Endothelial cell of umbilical vein (primary cell): ENCODE measurements at regions not wholly inside any gene's neighbourhood (a gene's known extent, or its start where the extent isn't known, plus 50 kb on each side); places are given as distances from the start of the nearest gene placed in this dataset.

Experiments
- BruUV-seq: library from RNA; stranded (reverse); fragments of 400-500 nt; replicated peaks from 2 replicates; lab custom pipeline; 2021; lab: Mats Ljungman, UMichigan
- CTCF ChIA-PET: fragments of 300-600, 350-600 bp; sonication (Branson Sonifier 250); formaldehyde crosslinking; loops from one replicate; lab custom pipeline; 2021; ENCODE audit warnings: antibody characterized with exemption, inconsistent platforms; lab: Charles Lee
- POLR2A ChIA-PET: fragments of 300-600, 350-600 bp; sonication (Branson Sonifier 250); formaldehyde crosslinking; loops from one replicate; lab custom pipeline; 2021; ENCODE audit warnings: antibody characterized with exemption, inconsistent platforms; lab: Charles Lee
- DNase-seq: peaks from one replicate; pipeline ENCODE4 v3.0.0-alpha.2; 2011; ENCODE audit warnings: low read depth, low spot score
- FAIRE-seq: peaks from 2 replicates; lab custom pipeline; 2011; peaks lifted over from hg19 to GRCh38; lab: Jason Lieb, UNC
- H2AFZ ChIP-seq: 2 replicates; pipeline ENCODE4 v1.6.0; 2012; ENCODE audit warnings: low read depth, low read length, control low read depth, inconsistent platforms
- H3K27ac ChIP-seq: 2 replicates; pipeline ENCODE4 v1.5.1; 2011; ENCODE audit warnings: low read depth, mild to moderate bottlenecking, control low read depth, low read length, moderate library complexity; ENCODE audit not compliant: insufficient read depth
- H3K27me3 ChIP-seq, 2 experiments: 2 replicates each; pipeline versions ENCODE4 v1.6.0 to v1.6.1; 2011; ENCODE audit warnings: low read length in 2 of 2, mixed read lengths in 1 of 2; ENCODE audit not compliant: control insufficient read depth in 2 of 2, insufficient read depth in 2 of 2
- H3K36me3 ChIP-seq, 2 experiments: 2 replicates in 1 of 2; 3 replicates in 1 of 2; pipeline ENCODE4 v1.5.1; 2011; ENCODE audit warnings: low read length in 2 of 2, mild to moderate bottlenecking in 1 of 2, moderate library complexity in 1 of 2; ENCODE audit not compliant: control insufficient read depth in 2 of 2, insufficient read depth in 2 of 2; ENCODE audit errors: extremely low read depth in 1 of 2
- H3K4me1 ChIP-seq: 3 replicates; pipeline ENCODE4 v1.5.1; 2011; ENCODE audit warnings: mild to moderate bottlenecking, low read length; ENCODE audit not compliant: control insufficient read depth, insufficient read depth; ENCODE audit errors: extremely low read depth
- H3K4me2 ChIP-seq: 2 replicates; pipeline ENCODE4 v1.6.1; 2011; ENCODE audit warnings: low read length, control low read depth, mixed read lengths; ENCODE audit not compliant: insufficient read depth
- H3K4me3 ChIP-seq, 3 experiments: fragments of 200-600 bp in 1 of 3; sonication (generic), shearing (Covaris generic) in 1 of 3; replicated peaks in 1 of 3; 2 replicates each; pipeline ENCODE4 v1.5.1; 2011 to 2016; ENCODE audit warnings: control low read depth in 3 of 3, low read length in 3 of 3, mild to moderate bottlenecking in 2 of 3, inconsistent platforms in 1 of 3, low read depth in 1 of 3, moderate library complexity in 1 of 3; ENCODE audit not compliant: insufficient read depth in 1 of 3
- H3K79me2 ChIP-seq: 2 replicates; pipeline ENCODE4 v1.6.0; 2012; ENCODE audit warnings: low read length, inconsistent platforms; ENCODE audit not compliant: control insufficient read depth, insufficient read depth
- H3K9ac ChIP-seq: replicated peaks from 2 replicates; pipeline ENCODE3; 2011; ENCODE audit warnings: low read length, control low read depth; ENCODE audit not compliant: insufficient read depth; ENCODE audit errors: extremely low read depth
- H3K9me1 ChIP-seq: replicated peaks from 3 replicates; pipeline ENCODE4 v1.6.0; 2011; ENCODE audit warnings: mild to moderate bottlenecking, low read length; ENCODE audit not compliant: control insufficient read depth, insufficient read depth; ENCODE audit errors: extremely low read depth
- H3K9me3 ChIP-seq: replicated peaks from 2 replicates; pipeline ENCODE4 v1.5.1; 2012; ENCODE audit warnings: low read length, inconsistent platforms; ENCODE audit not compliant: control insufficient read depth, insufficient read depth
- H4K20me1 ChIP-seq: replicated peaks from 2 replicates; pipeline ENCODE3; 2011; ENCODE audit warnings: mild to moderate bottlenecking, low read length; ENCODE audit not compliant: control insufficient read depth, insufficient read depth; ENCODE audit errors: extremely low read depth
- EZH2 ChIP-seq: IDR thresholded peaks from 2 replicates; pipeline ENCODE4 v1.6.1; 2012; ENCODE audit warnings: borderline replicate concordance, low read depth, mild to moderate bottlenecking, moderate library complexity, low read length, inconsistent platforms; ENCODE audit not compliant: severe bottlenecking
- FOS ChIP-seq: IDR thresholded peaks from 2 replicates; pipeline ENCODE4 v1.6.1; 2011; ENCODE audit warnings: mild to moderate bottlenecking, low read length, moderate library complexity, borderline replicate concordance; ENCODE audit not compliant: insufficient read depth
- GATA2 ChIP-seq: IDR thresholded peaks from 2 replicates; pipeline ENCODE4 v1.7.0; 2011; ENCODE audit warnings: low read depth, mild to moderate bottlenecking, moderate library complexity, mixed read lengths, low read length; ENCODE audit not compliant: insufficient read length, insufficient read depth
- JUN ChIP-seq: IDR thresholded peaks from 2 replicates; pipeline ENCODE4 v1.6.1; 2011; ENCODE audit warnings: borderline replicate concordance, low read depth; ENCODE audit not compliant: insufficient read length, insufficient read depth
- MYC ChIP-seq: IDR thresholded peaks from one replicate; pipeline ENCODE4 v1.6.1; 2011; ENCODE audit warnings: mild to moderate bottlenecking, low read depth, low read length
- POLR2A ChIP-seq: IDR thresholded peaks from 2 replicates; pipeline ENCODE4 v1.6.1; 2012; ENCODE audit warnings: low read depth, mild to moderate bottlenecking, control low read depth, low read length
- POLR2AphosphoS5 ChIP-seq: IDR thresholded peaks from 2 replicates; pipeline ENCODE4 v1.6.1; 2012; ENCODE audit warnings: low read depth, mild to moderate bottlenecking, control low read depth, low read length, moderate library complexity; ENCODE audit not compliant: insufficient read depth
- dilution Hi-C: fragments of 300-500 bp; cut with MboI; formaldehyde crosslinking; loops from one replicate; pipeline ENCODE4 v1.15.0; 2019; ENCODE audit warnings: low sequenced_read_pairs; ENCODE audit not compliant: extremely low pct_ligation_motif_present
- intact Hi-C: fragments of 100-400 bp; cut with micrococcal nuclease; formaldehyde crosslinking; loops from one replicate; pipeline ENCODE4 v1.10.0; 2022
- TF ChIP-seq, protein P1 (sequence below): IDR thresholded peaks from 2 replicates; pipeline ENCODE4 v1.6.1; 2011; ENCODE audit not compliant: insufficient read depth, insufficient read length
- TF ChIP-seq, protein P2 (sequence below), 2 donors: IDR thresholded peaks; 1 replicate in 1 of 2; 2 replicates in 1 of 2; pipeline ENCODE4 v1.5.1; 2011; ENCODE audit warnings: low read length in 2 of 2, mild to moderate bottlenecking in 2 of 2, moderate library complexity in 2 of 2, control low read depth in 1 of 2, inconsistent platforms in 1 of 2, low read depth in 1 of 2; ENCODE audit not compliant: insufficient read depth in 1 of 2; ENCODE audit errors: extremely low read depth in 1 of 2

DNA sequence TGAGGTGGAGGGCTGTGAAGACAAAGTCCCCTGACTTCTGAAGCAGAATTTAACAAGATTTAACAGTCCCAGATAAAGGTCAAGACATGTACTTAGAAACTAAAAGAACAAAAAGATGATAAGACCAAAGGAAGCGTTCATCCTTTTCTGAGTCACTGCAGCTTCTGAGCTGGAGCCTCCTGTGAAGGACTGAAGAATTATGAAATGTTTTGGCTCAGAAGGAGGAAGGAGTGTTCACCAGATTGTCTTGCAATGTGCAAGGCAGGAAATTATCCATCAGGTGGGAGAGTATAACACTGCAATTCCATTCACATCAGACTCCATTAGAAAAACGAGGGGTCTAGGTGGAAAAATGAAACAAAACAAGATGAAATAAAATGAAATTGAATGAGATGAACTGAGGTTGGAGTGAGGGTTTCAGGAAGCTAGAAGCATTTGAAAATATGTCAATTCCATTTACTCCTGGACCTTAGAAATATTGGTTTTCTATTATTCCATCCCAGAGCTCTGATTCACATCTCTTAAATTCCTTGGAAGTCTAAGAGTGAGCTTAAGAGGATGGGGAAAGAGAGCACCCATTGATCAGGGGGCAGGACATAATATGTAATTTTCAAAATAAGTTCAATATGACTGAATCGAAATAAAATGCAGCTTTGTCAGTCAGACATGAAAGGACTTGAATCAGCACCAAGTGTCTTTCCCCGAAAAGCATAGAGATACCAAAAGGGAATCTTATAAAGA is 186.1 kb upstream of the LNX1 start:
- TF ChIP-seq POLR2AphosphoS5 (no peak), FOS (no peak), POLR2A (no peak), JUN (no peak), MYC (no peak), EZH2 (no peak), GATA2 (no peak)
- TF ChIP-seq, protein P1, sequence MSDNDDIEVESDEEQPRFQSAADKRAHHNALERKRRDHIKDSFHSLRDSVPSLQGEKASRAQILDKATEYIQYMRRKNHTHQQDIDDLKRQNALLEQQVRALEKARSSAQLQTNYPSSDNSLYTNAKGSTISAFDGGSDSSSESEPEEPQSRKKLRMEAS = no peak
- TF ChIP-seq, protein P2, sequence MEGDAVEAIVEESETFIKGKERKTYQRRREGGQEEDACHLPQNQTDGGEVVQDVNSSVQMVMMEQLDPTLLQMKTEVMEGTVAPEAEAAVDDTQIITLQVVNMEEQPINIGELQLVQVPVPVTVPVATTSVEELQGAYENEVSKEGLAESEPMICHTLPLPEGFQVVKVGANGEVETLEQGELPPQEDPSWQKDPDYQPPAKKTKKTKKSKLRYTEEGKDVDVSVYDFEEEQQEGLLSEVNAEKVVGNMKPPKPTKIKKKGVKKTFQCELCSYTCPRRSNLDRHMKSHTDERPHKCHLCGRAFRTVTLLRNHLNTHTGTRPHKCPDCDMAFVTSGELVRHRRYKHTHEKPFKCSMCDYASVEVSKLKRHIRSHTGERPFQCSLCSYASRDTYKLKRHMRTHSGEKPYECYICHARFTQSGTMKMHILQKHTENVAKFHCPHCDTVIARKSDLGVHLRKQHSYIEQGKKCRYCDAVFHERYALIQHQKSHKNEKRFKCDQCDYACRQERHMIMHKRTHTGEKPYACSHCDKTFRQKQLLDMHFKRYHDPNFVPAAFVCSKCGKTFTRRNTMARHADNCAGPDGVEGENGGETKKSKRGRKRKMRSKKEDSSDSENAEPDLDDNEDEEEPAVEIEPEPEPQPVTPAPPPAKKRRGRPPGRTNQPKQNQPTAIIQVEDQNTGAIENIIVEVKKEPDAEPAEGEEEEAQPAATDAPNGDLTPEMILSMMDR (IDR thresholded peaks at IDR 0.05; ENCODE audit: extremely low read depth in 1 of 2, insufficient read depth in 1 of 2, low read depth in 1 of 2, low read length in 2 of 2) = no peak
- dilution Hi-C loops = no loop called here
- Histone ChIP-seq H3K4me3 (no peak overlapping the region), H3K9ac (no peak overlapping the region), H3K36me3 (no peaks in the 10 kb centered on the region), H3K9me3 (no peaks in the 10 kb centered on the region), H3K4me2 (no peak overlapping the region), H4K20me1 (no peaks in the 10 kb centered on the region), H3K4me1 (no peaks in the 10 kb centered on the region), H3K27me3 (peaks cover 0 to 2% of the 10 kb centered on the region in 2 experiments), H3K9me1 (no peaks in the 10 kb centered on the region), H3K79me2 (no peaks in the 10 kb centered on the region), H2AFZ (no peak overlapping the region), H3K27ac (no peak overlapping the region)
- no TSS peak for BruUV-seq
- DNase-seq (no peak), FAIRE-seq (no peak)
- CTCF ChIA-PET = no interaction called here
- POLR2A ChIA-PET = no interaction called here
- intact Hi-C loops = no loop called here
